ENCODE measurements at regions not wholly inside any gene's neighbourhood (a gene's known extent, or its start where the extent isn't known, plus 50 kb on each side); places are given as distances from the start of the nearest gene placed in this dataset.

DNA sequence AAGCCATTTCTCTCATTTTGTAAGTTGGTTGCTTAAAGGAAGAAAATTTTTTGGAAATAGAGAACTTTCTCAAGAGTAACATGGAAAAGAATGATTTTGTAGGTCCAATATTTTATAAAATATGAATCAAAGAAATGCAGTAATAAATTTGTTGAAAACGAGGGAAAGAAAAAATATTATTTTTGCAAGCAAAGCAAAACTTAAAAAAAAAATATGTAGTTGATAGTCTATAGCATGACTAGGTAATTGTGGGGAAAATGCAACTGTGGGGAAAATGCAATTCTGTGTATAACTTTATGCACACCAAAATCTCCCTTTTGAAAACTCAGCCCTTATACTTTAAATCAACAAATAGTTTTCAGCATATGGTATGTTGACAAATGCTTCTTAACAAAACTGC lies 604.0 kb upstream of the AGTR1 start (continued):
- TF ChIP-seq ZNF331 (CRISPR knock-in tag; IDR thresholded peaks at IDR 0.05; ENCODE audit: low read depth) (no peak), EZH2phosphoT487 (IDR thresholded peaks at IDR 0.05; ENCODE audit: unreplicated experiment) (no peak), POLR2AphosphoS5 (IDR thresholded peaks at IDR 0.05; ENCODE audit: low read depth) (no peak), JUNB (IDR thresholded peaks at IDR 0.05; ENCODE audit: unreplicated experiment) (no peak)
- TF ChIP-seq, protein P1, sequence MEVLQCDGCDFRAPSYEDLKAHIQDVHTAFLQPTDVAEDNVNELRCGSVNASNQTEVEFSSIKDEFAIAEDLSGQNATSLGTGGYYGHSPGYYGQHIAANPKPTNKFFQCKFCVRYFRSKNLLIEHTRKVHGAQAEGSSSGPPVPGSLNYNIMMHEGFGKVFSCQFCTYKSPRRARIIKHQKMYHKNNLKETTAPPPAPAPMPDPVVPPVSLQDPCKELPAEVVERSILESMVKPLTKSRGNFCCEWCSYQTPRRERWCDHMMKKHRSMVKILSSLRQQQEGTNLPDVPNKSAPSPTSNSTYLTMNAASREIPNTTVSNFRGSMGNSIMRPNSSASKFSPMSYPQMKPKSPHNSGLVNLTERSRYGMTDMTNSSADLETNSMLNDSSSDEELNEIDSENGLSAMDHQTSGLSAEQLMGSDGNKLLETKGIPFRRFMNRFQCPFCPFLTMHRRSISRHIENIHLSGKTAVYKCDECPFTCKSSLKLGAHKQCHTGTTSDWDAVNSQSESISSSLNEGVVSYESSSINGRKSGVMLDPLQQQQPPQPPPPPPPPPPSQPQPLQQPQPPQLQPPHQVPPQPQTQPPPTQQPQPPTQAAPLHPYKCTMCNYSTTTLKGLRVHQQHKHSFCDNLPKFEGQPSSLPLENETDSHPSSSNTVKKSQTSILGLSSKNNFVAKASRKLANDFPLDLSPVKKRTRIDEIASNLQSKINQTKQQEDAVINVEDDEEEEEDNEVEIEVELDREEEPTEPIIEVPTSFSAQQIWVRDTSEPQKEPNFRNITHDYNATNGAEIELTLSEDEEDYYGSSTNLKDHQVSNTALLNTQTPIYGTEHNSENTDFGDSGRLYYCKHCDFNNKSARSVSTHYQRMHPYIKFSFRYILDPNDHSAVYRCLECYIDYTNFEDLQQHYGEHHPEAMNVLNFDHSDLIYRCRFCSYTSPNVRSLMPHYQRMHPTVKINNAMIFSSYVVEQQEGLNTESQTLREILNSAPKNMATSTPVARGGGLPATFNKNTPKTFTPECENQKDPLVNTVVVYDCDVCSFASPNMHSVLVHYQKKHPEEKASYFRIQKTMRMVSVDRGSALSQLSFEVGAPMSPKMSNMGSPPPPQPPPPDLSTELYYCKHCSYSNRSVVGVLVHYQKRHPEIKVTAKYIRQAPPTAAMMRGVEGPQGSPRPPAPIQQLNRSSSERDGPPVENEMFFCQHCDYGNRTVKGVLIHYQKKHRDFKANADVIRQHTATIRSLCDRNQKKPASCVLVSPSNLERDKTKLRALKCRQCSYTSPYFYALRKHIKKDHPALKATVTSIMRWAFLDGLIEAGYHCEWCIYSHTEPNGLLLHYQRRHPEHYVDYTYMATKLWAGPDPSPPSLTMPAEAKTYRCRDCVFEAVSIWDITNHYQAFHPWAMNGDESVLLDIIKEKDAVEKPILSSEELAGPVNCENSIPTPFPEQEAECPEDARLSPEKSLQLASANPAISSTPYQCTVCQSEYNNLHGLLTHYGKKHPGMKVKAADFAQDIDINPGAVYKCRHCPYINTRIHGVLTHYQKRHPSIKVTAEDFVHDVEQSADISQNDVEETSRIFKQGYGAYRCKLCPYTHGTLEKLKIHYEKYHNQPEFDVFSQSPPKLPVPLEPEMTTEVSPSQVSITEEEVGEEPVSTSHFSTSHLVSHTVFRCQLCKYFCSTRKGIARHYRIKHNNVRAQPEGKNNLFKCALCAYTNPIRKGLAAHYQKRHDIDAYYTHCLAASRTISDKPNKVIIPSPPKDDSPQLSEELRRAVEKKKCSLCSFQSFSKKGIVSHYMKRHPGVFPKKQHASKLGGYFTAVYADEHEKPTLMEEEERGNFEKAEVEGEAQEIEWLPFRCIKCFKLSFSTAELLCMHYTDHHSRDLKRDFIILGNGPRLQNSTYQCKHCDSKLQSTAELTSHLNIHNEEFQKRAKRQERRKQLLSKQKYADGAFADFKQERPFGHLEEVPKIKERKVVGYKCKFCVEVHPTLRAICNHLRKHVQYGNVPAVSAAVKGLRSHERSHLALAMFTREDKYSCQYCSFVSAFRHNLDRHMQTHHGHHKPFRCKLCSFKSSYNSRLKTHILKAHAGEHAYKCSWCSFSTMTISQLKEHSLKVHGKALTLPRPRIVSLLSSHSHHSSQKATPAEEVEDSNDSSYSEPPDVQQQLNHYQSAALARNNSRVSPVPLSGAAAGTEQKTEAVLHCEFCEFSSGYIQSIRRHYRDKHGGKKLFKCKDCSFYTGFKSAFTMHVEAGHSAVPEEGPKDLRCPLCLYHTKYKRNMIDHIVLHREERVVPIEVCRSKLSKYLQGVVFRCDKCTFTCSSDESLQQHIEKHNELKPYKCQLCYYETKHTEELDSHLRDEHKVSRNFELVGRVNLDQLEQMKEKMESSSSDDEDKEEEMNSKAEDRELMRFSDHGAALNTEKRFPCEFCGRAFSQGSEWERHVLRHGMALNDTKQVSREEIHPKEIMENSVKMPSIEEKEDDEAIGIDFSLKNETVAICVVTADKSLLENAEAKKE (CRISPR knock-in tag; IDR thresholded peaks at IDR 0.05) = no peak

DNA sequence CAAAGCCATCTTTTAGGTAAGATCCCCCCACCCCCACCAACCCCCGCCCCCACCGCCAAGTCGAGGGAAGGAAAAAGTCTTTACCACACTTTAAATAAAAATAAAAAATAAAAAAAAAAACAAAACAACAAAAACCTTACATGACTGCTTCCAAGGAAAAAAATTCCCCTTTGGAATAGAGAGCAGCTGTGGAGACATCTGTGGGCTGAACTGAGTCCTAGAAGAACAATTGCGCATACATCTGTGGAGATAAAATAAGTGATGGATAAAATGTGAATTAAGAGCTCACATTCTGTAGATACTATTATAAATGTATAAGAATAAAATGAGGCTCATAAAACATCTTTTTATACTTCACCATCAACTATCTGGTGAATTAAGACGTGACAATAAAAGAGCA lies 601.7 kb upstream of the AGTR1 start:
- Histone ChIP-seq H3K4me2 (0 out of 2 replicates have a peak overlapping the region, but pooled peaks have one; percentile 28), H3K27ac (ENCODE audit: low read depth) (peak overlapping the region; percentile 24; the same call in 1 of the 2 replicates), H4K20me1 (replicated peaks; ENCODE audit: insufficient read depth) (no peaks in the 10 kb centered on the region), H3K36me3 (ENCODE audit: insufficient read depth) (no peaks in the 10 kb centered on the region), H3F3A (replicated peaks; ENCODE audit: low read depth) (no peaks in the 10 kb centered on the region), H3K4me3 (no peak overlapping the region), H3K4me1 (ENCODE audit: insufficient read depth) (peaks cover 27% of the 10 kb centered on the region), H3K27me3 (ENCODE audit: insufficient read depth) (no peaks in the 10 kb centered on the region), H2AFZ (no peak overlapping the region), H3K9me2 (ENCODE audit: insufficient read depth) (no peaks in the 10 kb centered on the region), H3K79me2 (replicated peaks; ENCODE audit: insufficient read depth) (no peaks in the 10 kb centered on the region)
- H3K4me1 Mint-ChIP-seq = peaks cover 29% of the 10 kb centered on the region
- H3K9me3 Mint-ChIP-seq = no peaks in the 10 kb centered on the region
- H3K4me3 Mint-ChIP-seq = no peak overlapping the region
- no peaks in the 10 kb centered on the region for H3K27me3 Mint-ChIP-seq (ENCODE audit: insufficient read depth, low read depth, poor library complexity)
- H3K36me3 Mint-ChIP-seq (ENCODE audit: low read depth) = no peaks in the 10 kb centered on the region
- ATAC-seq = no peak
- peak overlapping the region; percentile 90 for H3K27ac Mint-ChIP-seq
- no peak for DNase-seq (ENCODE audit: low spot score)
- TF ChIP-seq JUNB (IDR thresholded peaks at IDR 0.05; ENCODE audit: unreplicated experiment) (no peak), EZH2phosphoT487 (IDR thresholded peaks at IDR 0.05; ENCODE audit: unreplicated experiment) (no peak), ZNF331 (CRISPR knock-in tag; IDR thresholded peaks at IDR 0.05; ENCODE audit: low read depth) (no peak), ZNF114 (CRISPR knock-in tag; IDR thresholded peaks at IDR 0.05) (no peak)
- TF ChIP-seq, protein P1 (CRISPR knock-in tag; IDR thresholded peaks at IDR 0.05) = no peak

Measured in GM23338 (cell line).